HepG2 (cell line): ENCODE measurements at regions not wholly inside any gene's neighbourhood (a gene's known extent, or its start where the extent isn't known, plus 50 kb on each side); places are given as distances from the start of the nearest gene placed in this dataset.

Source experiments
- ATAC-seq: fragments of 200-7000 bp; cut with Tn5 transposase; 3 replicates; pipeline ENCODE4 v1.9.1; 2020; ENCODE audit warnings: mild to moderate bottlenecking, moderate library complexity
- BruUV-seq: library from RNA; stranded (reverse); fragments of 400-500 nt; replicated peaks from 2 replicates; lab custom pipeline; 2021; lab: Mats Ljungman, UMichigan
- CTCF ChIA-PET: fragments of 300-600 bp; formaldehyde crosslinking; extraction: SDS; loops from one replicate; lab custom pipeline; 2021; ENCODE audit warnings: low total read pairs, inconsistent platforms, low intra/inter-chr PET ratio; lab: Yijun Ruan, JAX
- POLR2A ChIA-PET: fragments of 350-600 bp; sonication (Branson Sonifier 250); formaldehyde crosslinking; loops from one replicate; lab custom pipeline; 2020; ENCODE audit warnings: antibody characterized with exemption, inconsistent platforms; lab: Yijun Ruan, JAX
- DNase-seq: peaks from one replicate; pipeline ENCODE4 v3.0.0-alpha.2; 2015; ENCODE audit warnings: low spot score
- FAIRE-seq: peaks from 3 replicates; lab custom pipeline; 2011; peaks lifted over from hg19 to GRCh38; lab: Jason Lieb, UNC
- H2AFZ ChIP-seq: one replicate; pipeline ENCODE4 v1.6.1; 2011; ENCODE audit warnings: low read length, inconsistent platforms
- H3K27ac ChIP-seq: fragments of 300-600 bp; 3 replicates; pipeline ENCODE4 v1.8.0; 2011; ENCODE audit warnings: mixed run types, mild to moderate bottlenecking, mixed read lengths, low read length, inconsistent platforms; ENCODE audit not compliant: insufficient read depth; ENCODE audit errors: extremely low read length
- H3K27me3 ChIP-seq, 2 experiments: fragments of 200-600 bp in 1 of 2; 2 replicates in 1 of 2; 3 replicates in 1 of 2; pipeline versions ENCODE4 v1.6.0 to v1.8.0; 2011; ENCODE audit warnings: low read length in 2 of 2, mild to moderate bottlenecking in 2 of 2, moderate library complexity in 2 of 2, inconsistent platforms in 1 of 2; ENCODE audit not compliant: insufficient read depth in 2 of 2, control insufficient read depth in 1 of 2
- H3K36me3 ChIP-seq, 2 experiments: fragments of 200-600 bp in 1 of 2; replicated peaks in 1 of 2; 2 replicates in 1 of 2; 3 replicates in 1 of 2; pipeline versions ENCODE4 v1.5.1 to v1.8.0; 2011; ENCODE audit warnings: low read length in 2 of 2, inconsistent platforms in 1 of 2; ENCODE audit not compliant: insufficient read depth in 2 of 2, control insufficient read depth in 1 of 2
- H3K4me1 ChIP-seq: 2 replicates; pipeline ENCODE4 v1.5.1; 2012; ENCODE audit warnings: low read length, inconsistent platforms; ENCODE audit not compliant: insufficient read depth
- H3K4me2 ChIP-seq: 2 replicates; pipeline ENCODE4 v1.6.0; 2011; ENCODE audit warnings: low read depth, low read length, inconsistent platforms
- H3K4me3 ChIP-seq, 3 experiments: fragments of 200-600 bp in 1 of 3; sonication (generic), shearing (Covaris generic) in 1 of 3; replicated peaks in 1 of 3; 2 replicates each; pipeline ENCODE4 v1.5.1; 2011 to 2016; ENCODE audit warnings: low read length in 3 of 3, inconsistent platforms in 2 of 3, low read depth in 2 of 3, mild to moderate bottlenecking in 2 of 3, control low read depth in 1 of 3, mixed read lengths in 1 of 3; ENCODE audit not compliant: insufficient read depth in 1 of 3
- H3K79me2 ChIP-seq: one replicate; pipeline ENCODE4 v1.6.1; 2011; ENCODE audit warnings: low read length, inconsistent platforms; ENCODE audit not compliant: insufficient read depth
- H3K9ac ChIP-seq: 2 replicates; pipeline ENCODE4 v1.6.0; 2011; ENCODE audit warnings: mild to moderate bottlenecking, low read depth, low read length, inconsistent platforms; ENCODE audit not compliant: insufficient read depth
- H3K9me3 ChIP-seq: 2 replicates; pipeline ENCODE4 v1.5.1; 2012; ENCODE audit warnings: mild to moderate bottlenecking, low read length
- H4K20me1 ChIP-seq: 2 replicates; pipeline ENCODE4 v1.6.0; 2011; ENCODE audit warnings: inconsistent platforms, mild to moderate bottlenecking, low read length, moderate library complexity; ENCODE audit not compliant: insufficient read depth
- CENPBD1 ChIP-seq: sonication (generic); formaldehyde crosslinking; IDR thresholded peaks from 2 replicates; pipeline ENCODE4 v1.8.0; 2022; ENCODE audit warnings: missing genetic modification reagents, low read depth, mild to moderate bottlenecking, borderline replicate concordance
- TBP ChIP-seq: sonication (generic); formaldehyde crosslinking; IDR thresholded peaks from 2 replicates; pipeline ENCODE4 v1.5.0; 2020; ENCODE audit warnings: missing genetic modification reagents
- ZBTB34 ChIP-seq: sonication (generic); formaldehyde crosslinking; IDR thresholded peaks from 2 replicates; pipeline ENCODE4 v1.8.0; 2022; ENCODE audit warnings: mild to moderate bottlenecking, missing genetic modification reagents
- ZNF775 ChIP-seq: sonication (generic); formaldehyde crosslinking; IDR thresholded peaks from 2 replicates; pipeline ENCODE4 v1.4.0; 2020; ENCODE audit warnings: missing genetic modification reagents, mild to moderate bottlenecking, moderate library complexity, borderline replicate concordance
- WGBS: methylation state at CpG from one replicate; pipeline ENCODE4 v1.1.6; 2017; ENCODE audit warnings: low lambda C conversion rate; 5-methylcytosine and 5-hydroxymethylcytosine counted together
- in situ Hi-C: cut with HindIII; loops from 2 replicates; pipeline ENCODE4 v1.10.0; 2017; ENCODE audit warnings: low pct_unique_long_range_greater_than_20kb; ENCODE audit not compliant: extremely low pct_ligation_motif_present
- intact Hi-C: fragments of 100-400 bp; cut with micrococcal nuclease; formaldehyde crosslinking; loops from one replicate; pipeline ENCODE4 v1.10.0; 2022; ENCODE audit not compliant: unreplicated experiment

- no peak overlapping the region for H3K27ac ChIP-seq
- intact Hi-C loops: no loop called here
- ATAC-seq (no peak), DNase-seq (no peak), FAIRE-seq (no peak)
- no peak overlapping the region for H3K9ac ChIP-seq
- no peak overlapping the region for H3K4me3 ChIP-seq
- no peaks in the 10 kb centered on the region for H3K36me3 ChIP-seq
- H4K20me1 ChIP-seq: no peaks in the 10 kb centered on the region
- 0% methylated on average over 2 of the region's 2 CpGs for WGBS
- BruUV-seq: no TSS peak
- in situ Hi-C loops: no loop called here
- H3K9me3 ChIP-seq: no peaks in the 10 kb centered on the region
- CTCF ChIA-PET: no interaction called here
- H3K79me2 ChIP-seq: no peaks in the 10 kb centered on the region
- POLR2A ChIA-PET: no interaction called here
- TF ChIP-seq ZNF775 (CRISPR knock-in tag) (no peak), ZBTB34 (no peak), CENPBD1 (no peak), TBP (CRISPR knock-in tag) (no peak)
- H3K27me3 ChIP-seq: no peaks in the 10 kb centered on the region
- H3K4me2 ChIP-seq: no peak overlapping the region
- no peak overlapping the region for H2AFZ ChIP-seq
- H3K4me1 ChIP-seq: no peaks in the 10 kb centered on the region
Observed at GRCh38 chr2:106749823-106750222, 136.1 kb downstream of the ST6GAL2 start.
